WTC11 (cell line): ENCODE measurements at regions not wholly inside any gene's neighbourhood (a gene's known extent, or its start where the extent isn't known, plus 50 kb on each side); places are given as distances from the start of the nearest gene placed in this dataset.

Source experiments
- ATAC-seq: fragments of 200-7000 bp; cut with Tn5 transposase; 2 replicates; pipeline ENCODE4 v1.10.0; 2021; ENCODE audit warnings: mild to moderate bottlenecking, moderate library complexity
- CTCF ChIA-PET: fragments of 300-600 bp; sonication (Branson Sonifier 250); formaldehyde crosslinking; loops from one replicate; lab custom pipeline; 2021; ENCODE audit warnings: antibody characterized with exemption; lab: Charles Lee
- POLR2A ChIA-PET: fragments of 350-600 bp; sonication (Branson Sonifier 250); formaldehyde crosslinking; loops from one replicate; lab custom pipeline; 2021; ENCODE audit warnings: antibody characterized with exemption; lab: Charles Lee
- DNase-seq: peaks from one replicate; pipeline ENCODE4 v3.0.0; 2021; ENCODE audit warnings: low spot score
- H3K27ac Mint-ChIP-seq: 2 replicates; pipeline ENCODE4 v1.8.0; 2021; ENCODE audit warnings: mixed read lengths
- H3K27me3 Mint-ChIP-seq: 2 replicates; pipeline ENCODE4 v1.8.0; 2021; ENCODE audit warnings: low read depth, mild to moderate bottlenecking, moderate library complexity, mixed read lengths
- H3K36me3 Mint-ChIP-seq: 2 replicates; pipeline ENCODE4 v1.8.0; 2021; ENCODE audit warnings: mixed read lengths
- H3K4me1 Mint-ChIP-seq: 2 replicates; pipeline ENCODE4 v1.8.0; 2022; ENCODE audit warnings: mixed read lengths
- H3K4me3 Mint-ChIP-seq: 2 replicates; pipeline ENCODE4 v1.8.0; 2021; ENCODE audit warnings: mild to moderate bottlenecking, moderate library complexity, mixed read lengths
- H3K9me3 Mint-ChIP-seq: 2 replicates; pipeline ENCODE4 v1.8.0; 2021; ENCODE audit warnings: mixed read lengths
- AFF4 ChIP-seq: sonication (generic); formaldehyde crosslinking; IDR thresholded peaks from 2 replicates; pipeline ENCODE4 v1.8.1; 2023; ENCODE audit warnings: mild to moderate bottlenecking, missing genetic modification reagents, borderline replicate concordance
- AR ChIP-seq: fragments of 250-450 bp; sonication (Bioruptor Pico); IDR thresholded peaks from 2 replicates; pipeline ENCODE4 v1.9.0; 2021; ENCODE audit warnings: mild to moderate bottlenecking
- ATF3 ChIP-seq: sonication (generic); formaldehyde crosslinking; conservative IDR thresholded peaks from 2 replicates; pipeline ENCODE4 v1.8.1; 2022; ENCODE audit warnings: mild to moderate bottlenecking, missing genetic modification reagents
- CDX4 ChIP-seq: fragments of 250-450 bp; sonication (Bioruptor Pico); IDR thresholded peaks from 2 replicates; pipeline ENCODE4 v1.9.0; 2021; ENCODE audit warnings: moderate library complexity, mild to moderate bottlenecking, inconsistent platforms, borderline replicate concordance
- EMX1 ChIP-seq: fragments of 250-450 bp; sonication (Bioruptor Pico); IDR thresholded peaks from 2 replicates; pipeline ENCODE4 v1.8.0; 2021; ENCODE audit warnings: mild to moderate bottlenecking
- FOXJ3 ChIP-seq: sonication (generic); formaldehyde crosslinking; IDR thresholded peaks from 2 replicates; pipeline ENCODE4 v1.9.0; 2021; ENCODE audit warnings: missing genetic modification reagents, mild to moderate bottlenecking, borderline replicate concordance
- FOXP4 ChIP-seq: sonication (generic); formaldehyde crosslinking; IDR thresholded peaks from 2 replicates; pipeline ENCODE4 v1.8.0; 2022; ENCODE audit warnings: mild to moderate bottlenecking, missing genetic modification reagents
- GRHL2 ChIP-seq: fragments of 250-450 bp; sonication (Bioruptor Pico); IDR thresholded peaks from 2 replicates; pipeline ENCODE4 v1.8.0; 2022; ENCODE audit warnings: mild to moderate bottlenecking, moderate library complexity; ENCODE audit not compliant: insufficient replicate concordance, severe bottlenecking
- GTF2I ChIP-seq: fragments of 250-450 bp; sonication (Bioruptor Pico); conservative IDR thresholded peaks from 2 replicates; pipeline ENCODE4 v1.4.0; 2021; ENCODE audit warnings: mild to moderate bottlenecking
- IRF1 ChIP-seq: sonication (generic); formaldehyde crosslinking; IDR thresholded peaks from 2 replicates; pipeline ENCODE4 v1.8.0; 2023; ENCODE audit warnings: missing genetic modification reagents
- MXD4 ChIP-seq: fragments of 250-450 bp; sonication (Bioruptor Pico); IDR thresholded peaks from 2 replicates; pipeline ENCODE4 v1.8.0; 2021; ENCODE audit warnings: mild to moderate bottlenecking, moderate library complexity, borderline replicate concordance
- NFATC4 ChIP-seq: fragments of 250-450 bp; sonication (Bioruptor Pico); IDR thresholded peaks from 2 replicates; pipeline ENCODE4 v1.9.0; 2021; ENCODE audit warnings: mild to moderate bottlenecking
- NR1H2 ChIP-seq: sonication (generic); formaldehyde crosslinking; IDR thresholded peaks from 2 replicates; pipeline ENCODE4 v1.9.0; 2021; ENCODE audit warnings: mild to moderate bottlenecking, moderate library complexity, missing genetic modification reagents
- NR2C2 ChIP-seq: sonication (generic); formaldehyde crosslinking; IDR thresholded peaks from 2 replicates; pipeline ENCODE4 v1.8.0; 2022; ENCODE audit warnings: mild to moderate bottlenecking, missing genetic modification reagents
- SOX15 ChIP-seq: fragments of 250-450 bp; sonication (Bioruptor Pico); IDR thresholded peaks from 2 replicates; pipeline ENCODE4 v1.9.0; 2021; ENCODE audit warnings: mild to moderate bottlenecking
- TP53 ChIP-seq: sonication (generic); formaldehyde crosslinking; IDR thresholded peaks from 2 replicates; pipeline ENCODE4 v1.8.1; 2023; ENCODE audit warnings: mild to moderate bottlenecking, missing genetic modification reagents
- ZNF232 ChIP-seq: sonication (generic); formaldehyde crosslinking; IDR thresholded peaks from 2 replicates; pipeline ENCODE4 v1.8.0; 2022; ENCODE audit warnings: mild to moderate bottlenecking, missing genetic modification reagents
- ZNF263 ChIP-seq: sonication (generic); formaldehyde crosslinking; IDR thresholded peaks from 2 replicates; pipeline ENCODE4 v1.8.1; 2022; ENCODE audit warnings: low read depth, mild to moderate bottlenecking, moderate library complexity, missing genetic modification reagents
- ZNF532 ChIP-seq: fragments of 250-450 bp; sonication (Bioruptor Pico); IDR thresholded peaks from 2 replicates; pipeline ENCODE4 v1.9.0; 2021; ENCODE audit warnings: mild to moderate bottlenecking, borderline replicate concordance
- ZNF671 ChIP-seq: fragments of 250-450 bp; sonication (Bioruptor Pico); IDR thresholded peaks from 2 replicates; pipeline ENCODE4 v1.8.0; 2021; ENCODE audit warnings: mild to moderate bottlenecking
- ZSCAN18 ChIP-seq: fragments of 250-450 bp; sonication (Bioruptor Pico); IDR thresholded peaks from 2 replicates; pipeline ENCODE4 v2.1.2; 2022; ENCODE audit warnings: mild to moderate bottlenecking, moderate library complexity

GRCh38 chr13:103306163-103306562, 239.9 kb upstream of the SLC10A2 start (continued):
- TF ChIP-seq FOXP4 (no peak), ZSCAN18 (no peak), MXD4 (CRISPR knock-in tag) (no peak)
- TF ChIP-seq, all 79 proteins: peak for 0

- Mint-ChIP-seq H3K4me3 (no peak overlapping the region), H3K9me3 (no peaks in the 10 kb centered on the region), H3K4me1 (no peaks in the 10 kb centered on the region; the same call in 1 of the 2 replicates), H3K27me3 (no peaks in the 10 kb centered on the region), H3K36me3 (no peaks in the 10 kb centered on the region), H3K27ac (no peak overlapping the region)
- CTCF ChIA-PET, result no interaction called here
- POLR2A ChIA-PET, result no interaction called here
- TF ChIP-seq NR2C2, result no peak
- no peak for TF ChIP-seq EMX1 (CRISPR knock-in tag)
- TF ChIP-seq FOXJ3, result no peak
- TF ChIP-seq TP53, result no peak
- TF ChIP-seq ZNF263 (CRISPR knock-in tag), result no peak
- no peak for TF ChIP-seq NR1H2 (CRISPR knock-in tag)
- TF ChIP-seq AR, result no peak
- TF ChIP-seq ZNF232 (CRISPR knock-in tag), result no peak
- TF ChIP-seq CDX4 (CRISPR knock-in tag), result no peak
- no peak for TF ChIP-seq GTF2I (CRISPR knock-in tag)
- no peak for TF ChIP-seq ZNF532 (CRISPR knock-in tag)
- no peak for TF ChIP-seq GRHL2 (CRISPR knock-in tag)
- no peak for TF ChIP-seq AFF4
- TF ChIP-seq SOX15 (CRISPR knock-in tag), result no peak
- no peak for TF ChIP-seq IRF1 (CRISPR knock-in tag)
- TF ChIP-seq ZNF671 (CRISPR knock-in tag), result no peak
- TF ChIP-seq ATF3, result no peak
- no peak for TF ChIP-seq NFATC4 (CRISPR knock-in tag)
- DNase-seq (no peak), ATAC-seq (no peak)
Observed at GRCh38 chr13:103303078-103303651, 236.9 kb upstream of the SLC10A2 start.
